ENCODE measurements at regions not wholly inside any gene's neighbourhood (a gene's known extent, or its start where the extent isn't known, plus 50 kb on each side); places are given as distances from the start of the nearest gene placed in this dataset.

GRCh38 chr9:15018096-15018637 is 107.9 kb upstream of the FREM1 start:
- TF ChIP-seq USF2 (IDR thresholded peaks at IDR 0.05; ENCODE audit: borderline replicate concordance, low read depth, low read length) = no peak
- no peak for TF ChIP-seq CTCF (IDR thresholded peaks at IDR 0.05)
- no peak for TF ChIP-seq POLR2AphosphoS5 (IDR thresholded peaks at IDR 0.05; ENCODE audit: low read depth, low read length)
- TF ChIP-seq RFX5 (IDR thresholded peaks at IDR 0.05; ENCODE audit: low read length) = no peak
- no peak for TF ChIP-seq EP300 (IDR thresholded peaks at IDR 0.05; ENCODE audit: borderline replicate concordance in 1 of 2, low read depth in 1 of 2, low read length in 1 of 2)
- no peak for TF ChIP-seq RAD21 (IDR thresholded peaks at IDR 0.05; ENCODE audit: low read length)
- no peak for TF ChIP-seq TCF12 (IDR thresholded peaks at IDR 0.05)
- TF ChIP-seq IRF3 (IDR thresholded peaks at IDR 0.05; ENCODE audit: low read depth, low read length) = no peak
- no peak for TF ChIP-seq RXRA (IDR thresholded peaks at IDR 0.05; ENCODE audit: borderline replicate concordance, low read depth)
- TF ChIP-seq SIN3A (IDR thresholded peaks at IDR 0.05; ENCODE audit: borderline replicate concordance, low read depth, low read length) = no peak
- no peak for TF ChIP-seq MAX (IDR thresholded peaks at IDR 0.05; ENCODE audit: low read depth)
- TF ChIP-seq RCOR1 (IDR thresholded peaks at IDR 0.05; ENCODE audit: low read length) = no peak
- no peak for TF ChIP-seq GABPA (IDR thresholded peaks at IDR 0.05; ENCODE audit: low read depth)

All from SK-N-SH (cell line).